HEK293 (cell line): ENCODE measurements at regions not wholly inside any gene's neighbourhood (a gene's known extent, or its start where the extent isn't known, plus 50 kb on each side); places are given as distances from the start of the nearest gene placed in this dataset.

ENCODE experiments used
- CTCF ChIA-PET: fragments of 350-600 bp; formaldehyde crosslinking; extraction: SDS; loops from one replicate; lab custom pipeline; 2021; ENCODE audit warnings: antibody characterized with exemption; lab: Yijun Ruan, JAX
- POLR2A ChIA-PET: fragments of 300-600 bp; formaldehyde crosslinking; extraction: SDS; loops from one replicate; lab custom pipeline; 2020; ENCODE audit warnings: antibody characterized with exemption, inconsistent platforms; lab: Yijun Ruan, JAX
- H3K27ac ChIP-seq: fragments of 200-500 bp; sonication (Bioruptor generic); 2 replicates; pipeline ENCODE4 v1.5.1; 2014; ENCODE audit warnings: low read depth, low read length, control low read depth, inconsistent platforms; ENCODE audit errors: extremely low read depth
- H3K36me3 ChIP-seq, 2 experiments: fragments of 200-500 bp in 1 of 2; sonication (Bioruptor generic) in 1 of 2; 1 replicate in 1 of 2; 2 replicates in 1 of 2; pipeline ENCODE4 v1.5.1; 2014 to 2017; ENCODE audit warnings: inconsistent platforms in 2 of 2, low read length in 2 of 2; ENCODE audit not compliant: control insufficient read depth in 2 of 2, insufficient read depth in 1 of 2
- H3K4me1 ChIP-seq: fragments of 200-500 bp; sonication (Bioruptor generic); 2 replicates; pipeline ENCODE4 v1.5.1; 2014; ENCODE audit warnings: mild to moderate bottlenecking, low read length, inconsistent platforms; ENCODE audit not compliant: control insufficient read depth, insufficient read depth
- H3K4me3 ChIP-seq: 2 replicates; pipeline ENCODE4 v1.5.1; 2011; ENCODE audit warnings: low read depth, mild to moderate bottlenecking, control low read depth, low read length, moderate library complexity
- H3K9me3 ChIP-seq: fragments of 200-500 bp; sonication (Bioruptor generic); 2 replicates; pipeline ENCODE4 v1.5.1; 2014; ENCODE audit warnings: low read depth, low read length, inconsistent platforms; ENCODE audit not compliant: control insufficient read depth, insufficient read depth
- ELK4 ChIP-seq: IDR thresholded peaks from 2 replicates; pipeline ENCODE4 v1.6.1; 2011; ENCODE audit warnings: mild to moderate bottlenecking, low read depth, low read length, borderline replicate concordance
- PRDM2 ChIP-seq: fragments of 450-650 bp; formaldehyde crosslinking; IDR thresholded peaks from 2 replicates; pipeline ENCODE4 v1.5.1; 2016; ENCODE audit warnings: missing biosample characterization, missing genetic modification characterization, borderline replicate concordance
- REST ChIP-seq: fragments of 450-650 bp; formaldehyde crosslinking; IDR thresholded peaks from 2 replicates; pipeline ENCODE4 v1.5.1; 2016; ENCODE audit warnings: missing biosample characterization, missing genetic modification characterization
- SP7 ChIP-seq: fragments of 450-650 bp; formaldehyde crosslinking; IDR thresholded peaks from 2 replicates; pipeline ENCODE4 v1.5.1; 2016; ENCODE audit warnings: missing biosample characterization, missing genetic modification characterization
- ZNF10 ChIP-seq: fragments of 450-650 bp; formaldehyde crosslinking; IDR thresholded peaks from 2 replicates; pipeline ENCODE4 v1.5.1; 2017; ENCODE audit warnings: missing biosample characterization, missing genetic modification characterization
- ZNF138 ChIP-seq: fragments of 450-650 bp; formaldehyde crosslinking; IDR thresholded peaks from 2 replicates; pipeline ENCODE4 v1.5.1; 2016; ENCODE audit warnings: missing biosample characterization, missing genetic modification characterization, borderline replicate concordance
- ZNF146 ChIP-seq: fragments of 450-650 bp; formaldehyde crosslinking; IDR thresholded peaks from 2 replicates; pipeline ENCODE4 v1.5.1; 2016; ENCODE audit warnings: missing biosample characterization, missing genetic modification characterization
- ZNF174 ChIP-seq: fragments of 450-650 bp; formaldehyde crosslinking; IDR thresholded peaks from 2 replicates; pipeline ENCODE4 v1.5.0; 2017; ENCODE audit warnings: missing biosample characterization, mild to moderate bottlenecking, missing genetic modification characterization
- ZNF211 ChIP-seq: fragments of 450-650 bp; formaldehyde crosslinking; IDR thresholded peaks from 2 replicates; pipeline ENCODE4 v1.5.1; 2016; ENCODE audit warnings: low read depth, missing biosample characterization, missing genetic modification characterization
- ZNF239 ChIP-seq: fragments of 450-650 bp; formaldehyde crosslinking; IDR thresholded peaks from 2 replicates; pipeline ENCODE4 v1.5.1; 2016; ENCODE audit warnings: missing biosample characterization, missing genetic modification characterization
- ZNF24 ChIP-seq: fragments of 450-650 bp; formaldehyde crosslinking; IDR thresholded peaks from 2 replicates; pipeline ENCODE4 v1.5.1; 2016; ENCODE audit warnings: missing biosample characterization, missing genetic modification characterization
- ZNF311 ChIP-seq: fragments of 450-650 bp; formaldehyde crosslinking; IDR thresholded peaks from 2 replicates; pipeline ENCODE4 v1.5.1; 2017; ENCODE audit warnings: missing biosample characterization, missing genetic modification characterization, borderline replicate concordance
- ZNF398 ChIP-seq: fragments of 450-650 bp; formaldehyde crosslinking; IDR thresholded peaks from 2 replicates; pipeline ENCODE4 v1.5.1; 2017; ENCODE audit warnings: missing biosample characterization, missing genetic modification characterization
- ZNF426 ChIP-seq: fragments of 450-650 bp; formaldehyde crosslinking; IDR thresholded peaks from 2 replicates; pipeline ENCODE4 v1.5.1; 2017; ENCODE audit warnings: missing biosample characterization, missing genetic modification characterization, mild to moderate bottlenecking, inconsistent platforms, moderate library complexity
- ZNF514 ChIP-seq: fragments of 450-650 bp; formaldehyde crosslinking; IDR thresholded peaks from 2 replicates; pipeline ENCODE4 v1.5.1; 2016; ENCODE audit warnings: missing biosample characterization, missing genetic modification characterization
- ZNF561 ChIP-seq: fragments of 450-650 bp; IDR thresholded peaks from 2 replicates; pipeline ENCODE4 v1.5.1; 2018; ENCODE audit warnings: missing biosample characterization, missing genetic modification characterization, borderline replicate concordance
- ZNF621 ChIP-seq: fragments of 450-650 bp; formaldehyde crosslinking; IDR thresholded peaks from 2 replicates; pipeline ENCODE4 v1.5.1; 2017; ENCODE audit warnings: missing biosample characterization, missing genetic modification characterization
- ZNF645 ChIP-seq: fragments of 450-650 bp; formaldehyde crosslinking; IDR thresholded peaks from 2 replicates; pipeline ENCODE4; 2016; ENCODE audit warnings: missing biosample characterization, missing genetic modification characterization
- ZNF701 ChIP-seq: fragments of 450-650 bp; formaldehyde crosslinking; IDR thresholded peaks from 2 replicates; pipeline ENCODE4 v1.5.1; 2016; ENCODE audit warnings: missing biosample characterization, missing genetic modification characterization
- ZNF776 ChIP-seq: fragments of 450-650 bp; formaldehyde crosslinking; IDR thresholded peaks from 2 replicates; pipeline ENCODE4 v1.5.0; 2017; ENCODE audit warnings: missing biosample characterization, missing genetic modification characterization, borderline replicate concordance
- ZNF791 ChIP-seq: fragments of 450-650 bp; formaldehyde crosslinking; IDR thresholded peaks from 2 replicates; pipeline ENCODE4 v1.5.1; 2016; ENCODE audit warnings: missing biosample characterization, missing genetic modification characterization

GRCh38 chr13:63542770-63543169 lies 2127.1 kb upstream of the PCDH20 start:
- Histone ChIP-seq H3K4me1 (no peaks in the 10 kb centered on the region), H3K36me3 (no peaks in the 10 kb centered on the region), H3K4me3 (no peak overlapping the region), H3K9me3 (no peaks in the 10 kb centered on the region), H3K27ac (no peak overlapping the region)
- CTCF ChIA-PET = no interaction called here
- POLR2A ChIA-PET = no interaction called here
- no peak for TF ChIP-seq ZNF514 (tag by site-specific recombination)
- 0 out of 2 replicates have a peak, but pooled peaks have one; percentile 34 for TF ChIP-seq ELK4
- no peak for TF ChIP-seq ZNF311 (tag by site-specific recombination)
- TF ChIP-seq ZNF211 (tag by site-specific recombination) = no peak

GRCh38 chr13:63541336-63541735 lies 2125.7 kb upstream of the PCDH20 start:
- POLR2A ChIA-PET = no interaction called here
- no peaks in the 10 kb centered on the region for H3K4me1 ChIP-seq
- no peaks in the 10 kb centered on the region for H3K9me3 ChIP-seq
- CTCF ChIA-PET = no interaction called here
- H3K4me3 ChIP-seq = no peak overlapping the region
- H3K27ac ChIP-seq = no peak overlapping the region
- no peaks in the 10 kb centered on the region for H3K36me3 ChIP-seq
- no peak for TF ChIP-seq REST (tag by site-specific recombination)
- no peak for TF ChIP-seq ZNF791 (tag by site-specific recombination)
- TF ChIP-seq ZNF174 (tag by site-specific recombination) = no peak
- TF ChIP-seq ZNF24 (tag by site-specific recombination) = no peak
- no peak for TF ChIP-seq ZNF239 (tag by site-specific recombination)
- TF ChIP-seq PRDM2 = no peak
- no peak for TF ChIP-seq SP7
- no peak for TF ChIP-seq ZNF645 (tag by site-specific recombination)
- no peak for TF ChIP-seq ZNF10 (tag by site-specific recombination)
- TF ChIP-seq ZNF426 (tag by site-specific recombination) = no peak
- TF ChIP-seq ZNF701 (tag by site-specific recombination) = no peak
- no peak for TF ChIP-seq ZNF398 (tag by site-specific recombination)
- TF ChIP-seq ZNF146 (tag by site-specific recombination) = no peak
- TF ChIP-seq ZNF776 (tag by site-specific recombination) = no peak
- no peak for TF ChIP-seq ZNF561
- no peak for TF ChIP-seq ZNF621 (tag by site-specific recombination)
- no peak for TF ChIP-seq ZNF138 (tag by site-specific recombination)
